DOHH2 (cell line): ENCODE measurements at regions not wholly inside any gene's neighbourhood (a gene's known extent, or its start where the extent isn't known, plus 50 kb on each side); places are given as distances from the start of the nearest gene placed in this dataset.

Experiments used
- H3F3A ChIP-seq: fragments of 200-600 bp; sonication (generic), shearing (Covaris generic); 2 replicates; pipeline ENCODE4 v1.6.0; 2016; ENCODE audit warnings: antibody characterized with exemption, mild to moderate bottlenecking; ENCODE audit not compliant: control insufficient read depth, insufficient read depth
- H3K27ac ChIP-seq: fragments of 200-600 bp; sonication (generic); 2 replicates; pipeline ENCODE4 v1.5.1; 2014; ENCODE audit warnings: low read depth, mild to moderate bottlenecking, low read length, moderate library complexity
- H3K27me3 ChIP-seq: fragments of 200-600 bp; sonication (generic); 2 replicates; pipeline ENCODE4 v1.6.1; 2014; ENCODE audit warnings: mild to moderate bottlenecking, low read length, mixed read lengths; ENCODE audit not compliant: control insufficient read depth
- H3K36me3 ChIP-seq: fragments of 200-600 bp; sonication (generic); 2 replicates; pipeline ENCODE4 v1.6.1; 2014; ENCODE audit warnings: mild to moderate bottlenecking, low read length, moderate library complexity, mixed read lengths; ENCODE audit not compliant: control insufficient read depth
- H3K4me1 ChIP-seq: fragments of 200-600 bp; sonication (generic); 2 replicates; pipeline ENCODE4 v1.6.1; 2014; ENCODE audit warnings: mild to moderate bottlenecking, low read length, mixed read lengths; ENCODE audit not compliant: control insufficient read depth
- H3K4me2 ChIP-seq: fragments of 200-600 bp; sonication (generic); 2 replicates; pipeline ENCODE4 v1.6.0; 2014; ENCODE audit warnings: mild to moderate bottlenecking, low read length, moderate library complexity
- H3K4me3 ChIP-seq: fragments of 200-600 bp; sonication (generic); 2 replicates; pipeline ENCODE4 v1.5.1; 2014; ENCODE audit warnings: mild to moderate bottlenecking, low read length, mixed read lengths
- H3K79me2 ChIP-seq: fragments of 200-600 bp; sonication (generic); 2 replicates; pipeline ENCODE4 v1.6.1; 2014; ENCODE audit warnings: mild to moderate bottlenecking, low read length, mixed read lengths; ENCODE audit not compliant: control insufficient read depth
- H3K9me2 ChIP-seq: fragments of 200-600 bp; sonication (generic); replicated peaks from 2 replicates; pipeline ENCODE4 v1.6.1; 2014; ENCODE audit warnings: mild to moderate bottlenecking, low read length, mixed read lengths; ENCODE audit not compliant: control insufficient read depth
- H3K9me3 ChIP-seq: fragments of 200-600 bp; sonication (generic); 2 replicates; pipeline ENCODE4 v1.6.1; 2014; ENCODE audit warnings: antibody characterized with exemption, low read length, mixed read lengths; ENCODE audit not compliant: control insufficient read depth, insufficient read depth
- H4K20me1 ChIP-seq: fragments of 200-600 bp; sonication (generic); 2 replicates; pipeline ENCODE4 v1.6.0; 2014; ENCODE audit warnings: low read depth, mild to moderate bottlenecking, antibody characterized with exemption, low read length, moderate library complexity; ENCODE audit not compliant: control insufficient read depth, insufficient read depth
- EZH2phosphoT487 ChIP-seq: fragments of 200-600 bp; sonication (generic); IDR thresholded peaks from 2 replicates; pipeline ENCODE4 v1.6.1; 2017; ENCODE audit warnings: borderline replicate concordance, mild to moderate bottlenecking, antibody characterized with exemption, low read length, moderate library complexity, mixed read lengths
- TF ChIP-seq, protein P1 (sequence below): fragments of 200-600 bp; sonication (generic); IDR thresholded peaks from one replicate; pipeline ENCODE4 v1.5.1; 2014; ENCODE audit warnings: antibody characterized with exemption, mild to moderate bottlenecking, low read depth, low read length; ENCODE audit not compliant: poor library complexity, severe bottlenecking

- Histone ChIP-seq H3K27ac (peak overlapping the region; percentile 96), H3K4me2 (peak overlapping the region; percentile 86), H3K9me2 (no peaks in the 10 kb centered on the region), H3K27me3 (no peaks in the 10 kb centered on the region), H3K36me3 (peaks cover 18% of the 10 kb centered on the region), H3K79me2 (no peaks in the 10 kb centered on the region), H4K20me1 (no peaks in the 10 kb centered on the region), H3F3A (peaks cover 19% of the 10 kb centered on the region), H3K4me1 (peaks cover 86% of the 10 kb centered on the region), H3K9me3 (peaks cover 20% of the 10 kb centered on the region), H3K4me3 (peak overlapping the region; percentile 4; the same call in 1 of the 2 replicates)
- TF ChIP-seq, protein P1, sequence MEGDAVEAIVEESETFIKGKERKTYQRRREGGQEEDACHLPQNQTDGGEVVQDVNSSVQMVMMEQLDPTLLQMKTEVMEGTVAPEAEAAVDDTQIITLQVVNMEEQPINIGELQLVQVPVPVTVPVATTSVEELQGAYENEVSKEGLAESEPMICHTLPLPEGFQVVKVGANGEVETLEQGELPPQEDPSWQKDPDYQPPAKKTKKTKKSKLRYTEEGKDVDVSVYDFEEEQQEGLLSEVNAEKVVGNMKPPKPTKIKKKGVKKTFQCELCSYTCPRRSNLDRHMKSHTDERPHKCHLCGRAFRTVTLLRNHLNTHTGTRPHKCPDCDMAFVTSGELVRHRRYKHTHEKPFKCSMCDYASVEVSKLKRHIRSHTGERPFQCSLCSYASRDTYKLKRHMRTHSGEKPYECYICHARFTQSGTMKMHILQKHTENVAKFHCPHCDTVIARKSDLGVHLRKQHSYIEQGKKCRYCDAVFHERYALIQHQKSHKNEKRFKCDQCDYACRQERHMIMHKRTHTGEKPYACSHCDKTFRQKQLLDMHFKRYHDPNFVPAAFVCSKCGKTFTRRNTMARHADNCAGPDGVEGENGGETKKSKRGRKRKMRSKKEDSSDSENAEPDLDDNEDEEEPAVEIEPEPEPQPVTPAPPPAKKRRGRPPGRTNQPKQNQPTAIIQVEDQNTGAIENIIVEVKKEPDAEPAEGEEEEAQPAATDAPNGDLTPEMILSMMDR = no peak
- TF ChIP-seq EZH2phosphoT487 = no peak
These were observed 181.3 kb upstream of the PHYHIPL start for GRCh38 chr10:58995058-58995596.

- Histone ChIP-seq H3K27ac (peak overlapping the region; percentile 96; the same call in 1 of the 2 replicates), H4K20me1 (no peaks in the 10 kb centered on the region)
These were observed 180.4 kb upstream of the PHYHIPL start for GRCh38 chr10:58996063-58996462.

DNA sequence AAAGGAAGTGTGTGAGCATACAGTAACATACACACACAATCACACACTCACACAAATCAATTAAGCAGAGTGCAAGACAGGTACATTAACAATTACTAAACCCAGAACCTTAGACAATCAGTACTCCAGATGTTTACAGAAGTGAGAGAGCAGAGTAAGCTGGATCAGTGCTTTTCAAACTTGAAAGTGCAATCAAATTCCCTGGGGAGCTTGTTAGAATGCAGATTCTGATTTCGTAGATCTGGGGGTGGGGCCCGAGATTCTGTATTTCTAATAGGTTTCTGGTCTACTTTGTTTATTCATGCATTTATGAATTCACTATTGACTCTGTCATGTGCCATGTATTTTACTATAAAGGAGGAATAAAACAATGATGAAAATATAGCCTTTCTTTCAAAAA is 179.6 kb upstream of the PHYHIPL start:
- H3K4me3 ChIP-seq = no peak overlapping the region
- no peaks in the 10 kb centered on the region for H3K9me2 ChIP-seq
- H3K4me2 ChIP-seq = no peak overlapping the region
- H3K36me3 ChIP-seq = peaks cover 4% of the 10 kb centered on the region
- no peaks in the 10 kb centered on the region for H3K79me2 ChIP-seq
- H4K20me1 ChIP-seq = no peaks in the 10 kb centered on the region
- H3K9me3 ChIP-seq = peaks cover 3% of the 10 kb centered on the region; the same call in 1 of the 2 replicates
- H3F3A ChIP-seq = peaks cover 19% of the 10 kb centered on the region
- TF ChIP-seq, protein P1 = no peak
- H3K4me1 ChIP-seq = peaks cover 77% of the 10 kb centered on the region
- H3K27ac ChIP-seq = no peak overlapping the region
- H3K27me3 ChIP-seq = no peaks in the 10 kb centered on the region

More at GRCh38 chr10:58996063-58996462, 180.4 kb upstream of the PHYHIPL start:
- Histone ChIP-seq H3K4me3 (peak overlapping the region; percentile 8), H3F3A (peaks cover 19% of the 10 kb centered on the region), H3K4me1 (peaks cover 81% of the 10 kb centered on the region), H3K9me2 (no peaks in the 10 kb centered on the region), H3K4me2 (peak overlapping the region; percentile 86), H3K36me3 (peaks cover 9% of the 10 kb centered on the region), H3K27me3 (no peaks in the 10 kb centered on the region), H3K79me2 (no peaks in the 10 kb centered on the region), H3K9me3 (peaks cover 11% of the 10 kb centered on the region)
- TF ChIP-seq, protein P1 = no peak
- TF ChIP-seq EZH2phosphoT487 = no peak
